T-cell (primary cell): ENCODE measurements at regions not wholly inside any gene's neighbourhood (a gene's known extent, or its start where the extent isn't known, plus 50 kb on each side); places are given as distances from the start of the nearest gene placed in this dataset.
"Not testable (repeated sequence)": the region's sequence is repeated elsewhere in the genome, so short reads cannot be mapped to it uniquely, and the experiment has no call there.

ENCODE experiments used
- ATAC-seq, 4 experiments: fragments of 200-7000 bp in 3 of 4; fragments of 150-1000 bp in 1 of 4; cut with Tn5 transposase; replicated peaks in 1 of 4; 1 replicate in 3 of 4; 2 replicates in 1 of 4; pipeline ENCODE4 v1.10.0; 2021; ENCODE audit warnings: moderate library complexity in 3 of 4, mild to moderate bottlenecking in 2 of 4, moderate number of reproducible peaks in 1 of 4
- CTCF ChIA-PET, 2 donors: fragments of 300-600 bp; sonication (Branson Sonifier 250); formaldehyde crosslinking; loops; one replicate each; lab custom pipeline; 2022; ENCODE audit warnings: antibody characterized with exemption in 2 of 2; lab: Charles Lee
- POLR2A ChIA-PET, 2 donors: fragments of 300-600 bp; sonication (Branson Sonifier 250); formaldehyde crosslinking; loops; one replicate each; lab custom pipeline; 2022; ENCODE audit warnings: antibody characterized with exemption in 2 of 2; lab: Charles Lee
- DNase-seq, 35 experiments: peaks; one replicate each; pipeline versions ENCODE4 v3.0.0 to v3.0.0-alpha.2; 2013 to 2023
- H3K27ac ChIP-seq: one replicate; pipeline ENCODE4 v1.5.1; 2013; ENCODE audit warnings: low read length
- H3K27me3 ChIP-seq, 2 experiments: replicated peaks in 1 of 2; 1 replicate in 1 of 2; 2 replicates in 1 of 2; pipeline versions ENCODE4 v1.6.1 to v1.7.0; 2013; ENCODE audit warnings: low read length in 1 of 2, mixed read lengths in 1 of 2; ENCODE audit not compliant: control insufficient read depth in 2 of 2, insufficient read depth in 2 of 2; ENCODE audit errors: extremely low read depth in 1 of 2
- H3K36me3 ChIP-seq, 2 donors: 1 replicate in 1 of 2; 2 replicates in 1 of 2; pipeline versions ENCODE4 v1.6.1 to v1.7.0; 2013; ENCODE audit warnings: low read length in 1 of 2; ENCODE audit not compliant: control insufficient read depth in 2 of 2, insufficient read depth in 1 of 2; ENCODE audit errors: extremely low read depth in 1 of 2
- H3K4me1 ChIP-seq, 2 experiments: 1 replicate in 1 of 2; 2 replicates in 1 of 2; pipeline versions ENCODE4 v1.6.1 to v1.7.0; 2013; ENCODE audit warnings: low read length in 2 of 2, mixed read lengths in 1 of 2; ENCODE audit not compliant: insufficient read depth in 2 of 2, control insufficient read depth in 1 of 2; ENCODE audit errors: extremely low read depth in 1 of 2
- H3K4me3 ChIP-seq, 2 donors: 1 replicate in 1 of 2; 2 replicates in 1 of 2; pipeline versions ENCODE4 v1.5.1 to v1.7.0; 2013; ENCODE audit warnings: mild to moderate bottlenecking in 2 of 2, low read length in 1 of 2, moderate library complexity in 1 of 2; ENCODE audit not compliant: control insufficient read depth in 1 of 2; ENCODE audit errors: extremely low read depth in 1 of 2
- H3K9me3 ChIP-seq: 2 replicates; pipeline ENCODE4 v1.7.0; 2013
- H3K27ac Mint-ChIP-seq, 2 donors: one replicate each; pipeline ENCODE4 v1.8.0; 2020 to 2021; ENCODE audit warnings: mild to moderate bottlenecking in 2 of 2, mixed read lengths in 2 of 2
- H3K27me3 Mint-ChIP-seq, 2 donors: one replicate each; pipeline ENCODE4 v1.8.0; 2021 to 2022; ENCODE audit warnings: mixed read lengths in 2 of 2
- H3K36me3 Mint-ChIP-seq: one replicate; pipeline ENCODE4 v1.8.0; 2021; ENCODE audit warnings: mixed read lengths
- H3K4me1 Mint-ChIP-seq, 3 donors: one replicate each; pipeline ENCODE4 v1.8.0; 2020 to 2022; ENCODE audit warnings: mixed read lengths in 3 of 3, mild to moderate bottlenecking in 1 of 3
- H3K4me3 Mint-ChIP-seq, 3 donors: one replicate each; pipeline ENCODE4 v1.8.0; 2020 to 2022; ENCODE audit warnings: mild to moderate bottlenecking in 3 of 3, mixed read lengths in 3 of 3, moderate library complexity in 3 of 3
- H3K9me3 Mint-ChIP-seq, 3 donors: one replicate each; pipeline ENCODE4 v1.8.0; 2020 to 2022; ENCODE audit warnings: mixed read lengths in 3 of 3
- WGBS: methylation state at CpG from one replicate; pipeline ENCODE4 v1.1.5; 2013; ENCODE audit warnings: missing lambda C conversion rate; ENCODE audit not compliant: insufficient coverage; 5-methylcytosine and 5-hydroxymethylcytosine counted together

DNA sequence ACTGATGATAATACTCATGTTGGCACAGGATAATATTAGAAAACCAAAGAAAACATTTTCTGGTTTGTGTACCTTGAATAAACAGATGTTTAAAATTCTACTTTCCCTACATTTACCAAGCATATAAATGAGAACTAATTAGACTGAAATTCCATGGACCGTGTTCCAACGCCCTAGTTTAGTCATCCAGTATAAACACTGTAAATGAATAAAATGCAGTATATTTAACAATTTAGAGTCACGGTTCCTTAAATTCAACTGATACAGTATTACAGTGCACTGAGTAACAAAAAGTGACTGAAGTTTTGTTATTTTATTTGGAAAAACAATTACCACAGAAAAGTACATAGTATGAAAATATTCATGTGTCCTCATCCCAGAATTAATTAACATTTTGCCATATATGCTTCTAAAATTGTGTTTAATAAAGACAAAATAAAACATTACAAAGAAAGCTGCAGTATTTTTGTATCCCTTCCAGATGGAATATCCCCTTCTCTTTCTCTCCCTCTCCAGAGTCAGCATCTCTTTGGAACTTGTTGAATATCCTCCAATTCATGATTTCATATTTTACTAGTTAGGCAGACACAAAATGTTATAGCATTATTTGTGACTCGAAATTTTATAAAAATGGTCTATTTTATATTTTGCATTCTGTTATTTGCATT, 112.5 kb downstream of the HMHB1 start:
- POLR2A ChIA-PET, result no interaction called here
- Histone ChIP-seq H3K9me3 (no peaks in the 10 kb centered on the region), H3K27me3 (no peaks in the 10 kb centered on the region), H3K4me3 (no peak overlapping the region), H3K36me3 (no peaks in the 10 kb centered on the region), H3K4me1 (no peaks in the 10 kb centered on the region), H3K27ac (no peak overlapping the region)
- no peak overlapping the region for H3K4me3 Mint-ChIP-seq
- no CpG with 5 or more reads among the region's 4 CpGs for WGBS
- no peaks in the 10 kb centered on the region for H3K36me3 Mint-ChIP-seq
- no peak for ATAC-seq
- no peak for DNase-seq
- CTCF ChIA-PET, result no interaction called here
- no peaks in the 10 kb centered on the region for H3K9me3 Mint-ChIP-seq
- no peaks in the 10 kb centered on the region for H3K4me1 Mint-ChIP-seq
- H3K27me3 Mint-ChIP-seq, result peaks cover 0 to 4% of the 10 kb centered on the region in 2 donors
- no peak overlapping the region for H3K27ac Mint-ChIP-seq

- DNase-seq, H3K4me1 Mint-ChIP-seq, H3K9me3 ChIP-seq, H3K36me3 Mint-ChIP-seq, H3K9me3 Mint-ChIP-seq, H3K27ac Mint-ChIP-seq, H3K4me3 ChIP-seq, H3K4me3 Mint-ChIP-seq, CTCF ChIA-PET, H3K27me3 Mint-ChIP-seq, H3K27me3 ChIP-seq, H3K27ac ChIP-seq, POLR2A ChIA-PET, ATAC-seq, H3K4me1 ChIP-seq, H3K36me3 ChIP-seq: not testable (repeated sequence)
- WGBS, result 78% methylated on average over 1 of the region's 3 CpGs
These were observed 113.0 kb downstream of the HMHB1 start for GRCh38 chr5:143924979-143925325.

DNA sequence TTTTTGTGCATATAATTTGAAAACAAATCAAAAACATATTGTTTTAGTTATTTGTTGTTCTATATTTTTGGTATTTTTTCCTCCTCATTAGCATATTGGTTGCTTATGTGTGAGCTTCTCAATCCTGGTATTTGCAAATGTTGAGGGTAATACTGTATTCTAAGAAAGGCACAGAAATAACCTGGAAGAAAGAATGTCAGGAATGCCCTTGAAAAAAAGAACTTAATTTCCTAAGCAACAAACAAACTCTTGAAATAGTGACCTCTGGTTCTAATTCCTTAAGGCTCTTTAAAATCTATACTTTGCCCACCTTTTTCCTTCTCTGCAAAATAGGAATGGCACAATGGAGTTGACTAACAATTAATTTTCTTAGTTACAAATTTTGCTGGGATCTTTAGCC, 117.5 kb downstream of the HMHB1 start:
- no peaks in the 10 kb centered on the region for H3K4me1 ChIP-seq
- H3K4me1 Mint-ChIP-seq, result no peaks in the 10 kb centered on the region
- H3K4me3 Mint-ChIP-seq, result no peak overlapping the region
- H3K27me3 ChIP-seq, result no peaks in the 10 kb centered on the region
- ChIA-PET CTCF (no interaction called here), POLR2A (no interaction called here)
- no peak overlapping the region for H3K27ac ChIP-seq
- H3K27me3 Mint-ChIP-seq, result peaks cover 1 to 9% of the 10 kb centered on the region in 2 donors
- peaks cover 3 to 10% (median 9%) of the 10 kb centered on the region in 3 donors for H3K9me3 Mint-ChIP-seq
- no peaks in the 10 kb centered on the region for H3K36me3 ChIP-seq
- H3K9me3 ChIP-seq, result no peaks in the 10 kb centered on the region
- peaks cover 3% of the 10 kb centered on the region for H3K36me3 Mint-ChIP-seq
- H3K27ac Mint-ChIP-seq, result no peak overlapping the region
- ATAC-seq (no peak), DNase-seq (no peak)
- H3K4me3 ChIP-seq, result no peak overlapping the region

- H3K4me1 ChIP-seq, result no peaks in the 10 kb centered on the region
- Mint-ChIP-seq H3K27ac (no peak overlapping the region), H3K9me3 (peaks cover 6 to 21% (median 16%) of the 10 kb centered on the region in 3 donors), H3K4me3 (no peak overlapping the region), H3K27me3 (peaks cover 1 to 7% of the 10 kb centered on the region in 2 donors), H3K4me1 (no peaks in the 10 kb centered on the region), H3K36me3 (peaks cover 5% of the 10 kb centered on the region)
- H3K27ac ChIP-seq, result no peak overlapping the region
- H3K36me3 ChIP-seq, result no peaks in the 10 kb centered on the region
- no peak for ATAC-seq
- CTCF ChIA-PET, result interaction anchor here in 1 of 2 donors (0.7 kb wide), 1 partner anchor 1151 kb away, joined by 3 read pairs; no protein-coding TSS in a partner anchor
- POLR2A ChIA-PET, result interaction anchor here in 1 of 2 donors (0.6 kb wide), 1 partner anchor 273 kb away, joined by 4 read pairs; no protein-coding TSS in a partner anchor
- H3K27me3 ChIP-seq, result no peaks in the 10 kb centered on the region
- no peak for DNase-seq
- H3K9me3 ChIP-seq, result no peaks in the 10 kb centered on the region
- H3K4me3 ChIP-seq, result no peak overlapping the region
These were observed 118.6 kb downstream of the HMHB1 start for GRCh38 chr5:143930561-143930960.

DNA sequence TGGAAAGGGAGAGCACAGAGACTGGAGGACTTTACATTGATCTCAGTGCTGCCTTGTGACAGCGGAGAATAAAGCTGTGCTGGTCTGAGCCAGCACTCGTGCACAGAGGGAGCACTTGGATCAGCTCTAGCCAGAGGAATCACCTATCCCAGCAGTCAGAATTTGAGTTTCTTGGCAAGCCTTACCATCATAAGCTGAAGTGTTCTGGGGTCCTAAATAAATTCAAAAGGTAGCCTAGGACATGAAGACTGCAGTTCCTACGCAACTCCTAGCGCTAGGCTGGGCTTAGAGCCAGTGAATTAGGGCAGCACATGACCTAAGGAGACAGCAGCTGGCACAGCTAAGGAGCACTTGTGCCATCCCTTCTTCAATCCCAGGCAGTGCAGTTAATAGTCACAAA, 119.5 kb downstream of the HMHB1 start:
- peaks cover 5% of the 10 kb centered on the region for H3K36me3 Mint-ChIP-seq
- POLR2A ChIA-PET, result no interaction called here
- no peak overlapping the region for H3K27ac ChIP-seq
- peaks cover 1 to 5% of the 10 kb centered on the region in 2 donors for H3K27me3 Mint-ChIP-seq
- H3K4me3 Mint-ChIP-seq, result no peak overlapping the region
- H3K27me3 ChIP-seq, result no peaks in the 10 kb centered on the region
- H3K27ac Mint-ChIP-seq, result no peak overlapping the region
- no peaks in the 10 kb centered on the region for H3K4me1 ChIP-seq
- DNase-seq, result no peak
- no peaks in the 10 kb centered on the region for H3K4me1 Mint-ChIP-seq
- CTCF ChIA-PET, result no interaction called here
- H3K4me3 ChIP-seq, result no peak overlapping the region
- no peaks in the 10 kb centered on the region for H3K36me3 ChIP-seq
- peaks cover 6 to 26% (median 18%) of the 10 kb centered on the region in 3 donors for H3K9me3 Mint-ChIP-seq
- 98% methylated on average over 4 of the region's 4 CpGs for WGBS
- no peaks in the 10 kb centered on the region for H3K9me3 ChIP-seq
- no peak for ATAC-seq

- ChIA-PET POLR2A (no interaction called here), CTCF (no interaction called here)
- H3K4me1 ChIP-seq, result no peaks in the 10 kb centered on the region
- no peaks in the 10 kb centered on the region for H3K36me3 ChIP-seq
- 50% methylated on average over 1 of the region's 1 CpG for WGBS
- H3K36me3 Mint-ChIP-seq, result peaks cover 5% of the 10 kb centered on the region
- DNase-seq (no peak), ATAC-seq (no peak)
- no peaks in the 10 kb centered on the region for H3K9me3 ChIP-seq
- H3K4me3 ChIP-seq, result no peak overlapping the region
- peaks cover 1 to 5% of the 10 kb centered on the region in 2 donors for H3K27me3 Mint-ChIP-seq
- no peaks in the 10 kb centered on the region for H3K27me3 ChIP-seq
- H3K4me1 Mint-ChIP-seq, result no peaks in the 10 kb centered on the region
- H3K27ac Mint-ChIP-seq, result no peak overlapping the region
- H3K27ac ChIP-seq, result no peak overlapping the region
- H3K9me3 Mint-ChIP-seq, result peaks cover 6 to 26% (median 18%) of the 10 kb centered on the region in 3 donors
- no peak overlapping the region for H3K4me3 Mint-ChIP-seq
These were observed 120.0 kb downstream of the HMHB1 start for GRCh38 chr5:143931986-143932385.

DNA sequence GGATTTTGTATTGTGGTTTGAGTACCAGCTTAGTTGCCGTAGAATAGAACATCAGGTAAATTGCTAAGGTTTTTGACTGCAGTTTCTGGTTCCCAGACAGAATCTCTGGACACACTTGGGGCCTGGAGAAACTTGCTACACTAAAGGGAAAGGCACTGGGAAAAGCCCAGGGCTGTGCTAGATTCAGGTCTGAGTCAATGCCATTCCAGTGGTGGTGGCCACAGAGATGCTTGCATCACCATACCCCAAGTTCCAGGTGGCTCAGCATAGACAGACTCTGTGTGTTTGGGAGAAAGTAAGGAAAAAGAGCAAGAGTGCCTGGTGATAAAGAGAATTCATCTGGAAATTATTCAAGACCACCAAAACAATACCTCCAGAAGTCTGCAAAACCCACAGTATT, 120.6 kb downstream of the HMHB1 start:
- POLR2A ChIA-PET, result no interaction called here
- Histone ChIP-seq H3K36me3 (no peaks in the 10 kb centered on the region), H3K9me3 (no peaks in the 10 kb centered on the region), H3K27me3 (no peaks in the 10 kb centered on the region), H3K27ac (no peak overlapping the region), H3K4me3 (no peak overlapping the region), H3K4me1 (no peaks in the 10 kb centered on the region)
- Mint-ChIP-seq H3K27me3 (peaks cover 1 to 5% of the 10 kb centered on the region in 2 donors), H3K27ac (no peak overlapping the region), H3K9me3 (peaks cover 6 to 26% (median 18%) of the 10 kb centered on the region in 3 donors), H3K36me3 (peaks cover 5% of the 10 kb centered on the region), H3K4me1 (no peaks in the 10 kb centered on the region), H3K4me3 (no peak overlapping the region)
- ATAC-seq (no peak), DNase-seq (no peak)
- CTCF ChIA-PET, result no interaction called here
- 71% methylated on average over 1 of the region's 1 CpG for WGBS
